Tibial nerve (tissue), 4 donors: ENCODE measurements at regions not wholly inside any gene's neighbourhood (a gene's known extent, or its start where the extent isn't known, plus 50 kb on each side); places are given as distances from the start of the nearest gene placed in this dataset.

ENCODE experiments used
- DNase-seq, 2 donors: peaks; one replicate each; pipeline ENCODE4 v3.0.0-alpha.2; 2019; ENCODE audit warnings: low spot score in 2 of 2
- H3K27ac ChIP-seq, 4 donors: fragments of 200-600 bp; sonication (generic) in 3 of 4; one replicate each; pipeline ENCODE4 v1.5.1; 2017 to 2019; ENCODE audit warnings: mild to moderate bottlenecking in 1 of 4
- H3K27me3 ChIP-seq, 2 donors: fragments of 200-600 bp; sonication (generic) in 1 of 2; one replicate each; pipeline versions ENCODE4 v1.5.1 to v1.6.0; 2017 to 2019
- H3K36me3 ChIP-seq, 3 donors: fragments of 200-600 bp; sonication (generic); one replicate each; pipeline ENCODE4 v1.5.1; 2018 to 2019
- H3K4me1 ChIP-seq, 4 donors: fragments of 200-600 bp; sonication (generic) in 3 of 4; one replicate each; pipeline ENCODE4 v1.5.1; 2017 to 2019
- H3K4me3 ChIP-seq, 4 donors: fragments of 200-600 bp; sonication (generic) in 3 of 4; one replicate each; pipeline ENCODE4 v1.5.1; 2017 to 2019; ENCODE audit warnings: mild to moderate bottlenecking in 1 of 4, moderate library complexity in 1 of 4
- H3K9me3 ChIP-seq, 4 donors: fragments of 200-600 bp; sonication (generic) in 3 of 4; one replicate each; pipeline ENCODE4 v1.5.1; 2017 to 2019
- EP300 ChIP-seq, 2 donors: sonication (generic); formaldehyde crosslinking; IDR thresholded peaks; one replicate each; pipeline ENCODE4 v1.6.1; 2017; ENCODE audit warnings: antibody characterized with exemption in 2 of 2, mild to moderate bottlenecking in 1 of 2
- POLR2A ChIP-seq, 2 donors: fragments of 450-650 bp; IDR thresholded peaks; one replicate each; pipeline ENCODE4 v1.6.1; 2017; ENCODE audit warnings: antibody characterized with exemption in 2 of 2, mild to moderate bottlenecking in 2 of 2, moderate library complexity in 2 of 2
- WGBS, 2 donors: methylation state at CpG; one replicate each; pipeline ENCODE4 v1.1.5; 2018; 5-methylcytosine and 5-hydroxymethylcytosine counted together
- TF ChIP-seq, protein P1 (sequence below), 5 experiments: fragments of 200-600 bp in 3 of 5; fragments of 450-650 bp in 2 of 5; sonication (generic) in 3 of 5; IDR thresholded peaks; one replicate each; pipeline ENCODE4 v1.5.1; 2016 to 2019; ENCODE audit warnings: antibody characterized with exemption in 5 of 5, mild to moderate bottlenecking in 3 of 5, moderate library complexity in 2 of 5

DNA sequence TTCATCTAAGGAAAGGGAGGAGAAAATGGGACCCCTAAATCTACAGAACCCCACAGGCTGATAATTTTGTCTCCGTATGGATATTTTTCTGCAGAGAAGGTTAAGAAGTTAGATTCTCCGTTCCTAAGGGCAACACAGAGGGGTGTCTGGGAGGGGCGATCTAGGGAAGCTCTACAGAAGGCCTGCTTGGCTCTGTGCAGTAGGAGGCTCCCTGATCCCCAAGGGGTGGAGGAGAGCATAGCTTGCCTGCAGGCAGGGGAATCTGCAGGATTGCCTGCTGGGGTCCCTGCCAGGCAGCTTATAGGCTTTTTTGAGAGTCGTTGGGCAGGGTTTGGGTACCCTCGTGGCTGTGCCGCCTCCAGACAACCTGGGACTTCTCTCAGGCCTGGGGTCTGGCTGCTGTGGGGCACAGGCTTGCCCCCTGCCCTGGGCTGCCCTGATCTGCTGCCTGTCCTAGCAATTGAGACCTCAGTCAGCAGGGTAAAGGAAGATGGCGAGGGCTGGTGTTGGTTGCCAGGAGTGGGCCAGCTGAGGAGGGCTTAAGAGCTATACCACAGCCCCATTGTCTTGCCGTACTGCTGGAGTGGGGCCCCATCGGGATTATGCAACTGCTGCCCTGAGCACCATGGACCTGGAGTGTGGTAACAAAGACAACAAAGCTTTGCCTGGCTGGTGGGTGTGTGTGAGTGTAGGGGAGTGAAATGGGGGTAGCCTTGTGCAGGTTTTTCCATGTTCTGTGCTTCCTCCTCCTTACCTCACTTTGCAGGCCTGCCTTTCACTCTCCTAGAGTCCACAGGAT, 74.1 kb downstream of the EFNB1 start:
- Histone ChIP-seq H3K4me3 (no peak overlapping the region), H3K4me1 (no peaks in the 10 kb centered on the region), H3K36me3 (no peaks in the 10 kb centered on the region), H3K27me3 (peaks cover 0 to under 1% of the 10 kb centered on the region in 2 donors), H3K27ac (no peak overlapping the region), H3K9me3 (no peaks in the 10 kb centered on the region)
- 56 to 71% methylated on average over 3 to 9 of the region's 9 CpGs for WGBS, 2 donors
- no peak for TF ChIP-seq EP300 (IDR thresholded peaks at IDR 0.05)
- DNase-seq: no peak

DNA sequence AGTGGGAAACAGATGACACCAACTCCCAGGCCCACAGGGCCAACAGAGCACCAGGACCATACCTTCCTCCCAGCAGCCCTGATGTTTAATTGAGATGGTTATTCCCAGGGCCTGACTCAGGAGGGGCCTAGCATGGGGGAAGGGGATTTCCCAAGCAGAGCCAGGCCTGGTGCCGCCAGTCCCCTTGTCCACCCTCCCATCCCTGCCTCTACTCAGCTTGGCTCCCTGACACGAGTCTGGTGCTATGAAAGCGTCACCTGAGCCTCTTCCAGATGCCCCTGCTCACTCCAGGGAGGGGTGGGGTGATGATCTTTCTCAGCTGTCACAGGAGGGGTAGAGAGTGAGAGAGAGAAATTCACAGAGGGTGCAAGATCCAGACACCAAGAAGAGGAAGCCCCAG, 72.7 kb downstream of the EFNB1 start:
- no peak for DNase-seq
- TF ChIP-seq POLR2A (IDR thresholded peaks at IDR 0.05): no peak
- TF ChIP-seq, protein P1, sequence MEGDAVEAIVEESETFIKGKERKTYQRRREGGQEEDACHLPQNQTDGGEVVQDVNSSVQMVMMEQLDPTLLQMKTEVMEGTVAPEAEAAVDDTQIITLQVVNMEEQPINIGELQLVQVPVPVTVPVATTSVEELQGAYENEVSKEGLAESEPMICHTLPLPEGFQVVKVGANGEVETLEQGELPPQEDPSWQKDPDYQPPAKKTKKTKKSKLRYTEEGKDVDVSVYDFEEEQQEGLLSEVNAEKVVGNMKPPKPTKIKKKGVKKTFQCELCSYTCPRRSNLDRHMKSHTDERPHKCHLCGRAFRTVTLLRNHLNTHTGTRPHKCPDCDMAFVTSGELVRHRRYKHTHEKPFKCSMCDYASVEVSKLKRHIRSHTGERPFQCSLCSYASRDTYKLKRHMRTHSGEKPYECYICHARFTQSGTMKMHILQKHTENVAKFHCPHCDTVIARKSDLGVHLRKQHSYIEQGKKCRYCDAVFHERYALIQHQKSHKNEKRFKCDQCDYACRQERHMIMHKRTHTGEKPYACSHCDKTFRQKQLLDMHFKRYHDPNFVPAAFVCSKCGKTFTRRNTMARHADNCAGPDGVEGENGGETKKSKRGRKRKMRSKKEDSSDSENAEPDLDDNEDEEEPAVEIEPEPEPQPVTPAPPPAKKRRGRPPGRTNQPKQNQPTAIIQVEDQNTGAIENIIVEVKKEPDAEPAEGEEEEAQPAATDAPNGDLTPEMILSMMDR (IDR thresholded peaks at IDR 0.05): no peak
- TF ChIP-seq EP300 (IDR thresholded peaks at IDR 0.05): no peak
- 73 to 96% methylated on average over 3 of the region's 3 CpGs for WGBS, 2 donors
- Histone ChIP-seq H3K4me3 (no peak overlapping the region), H3K4me1 (no peaks in the 10 kb centered on the region), H3K9me3 (no peaks in the 10 kb centered on the region), H3K27ac (no peak overlapping the region), H3K27me3 (no peaks in the 10 kb centered on the region), H3K36me3 (no peaks in the 10 kb centered on the region)

DNA sequence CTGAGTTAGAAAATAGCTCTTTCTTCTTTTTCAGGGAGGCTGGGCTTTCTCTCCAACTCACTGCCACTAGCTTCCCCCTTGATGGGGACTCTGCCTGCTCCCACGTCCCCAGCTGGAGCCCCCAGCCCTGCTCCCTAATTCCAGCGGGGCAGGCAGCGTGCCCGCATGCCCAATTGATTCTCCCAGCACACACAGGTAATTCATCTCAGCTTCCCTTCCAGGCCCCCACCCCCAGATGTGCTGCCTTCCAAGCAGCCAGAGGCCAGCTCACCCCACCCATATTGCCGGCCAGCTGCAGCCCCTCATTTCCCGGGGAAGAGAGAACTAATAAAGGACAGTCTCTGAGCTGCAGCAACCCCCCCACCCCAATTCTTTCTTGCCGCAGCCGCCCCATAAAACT, 69.8 kb downstream of the EFNB1 start:
- TF ChIP-seq, protein P1 (IDR thresholded peaks at IDR 0.05): no peak
- no peak for TF ChIP-seq EP300 (IDR thresholded peaks at IDR 0.05)
- TF ChIP-seq POLR2A (IDR thresholded peaks at IDR 0.05): no peak
- WGBS, 2 donors: 52 to 74% methylated on average over 6 to 8 of the region's 8 CpGs
- no peaks in the 10 kb centered on the region for H3K36me3 ChIP-seq

DNA sequence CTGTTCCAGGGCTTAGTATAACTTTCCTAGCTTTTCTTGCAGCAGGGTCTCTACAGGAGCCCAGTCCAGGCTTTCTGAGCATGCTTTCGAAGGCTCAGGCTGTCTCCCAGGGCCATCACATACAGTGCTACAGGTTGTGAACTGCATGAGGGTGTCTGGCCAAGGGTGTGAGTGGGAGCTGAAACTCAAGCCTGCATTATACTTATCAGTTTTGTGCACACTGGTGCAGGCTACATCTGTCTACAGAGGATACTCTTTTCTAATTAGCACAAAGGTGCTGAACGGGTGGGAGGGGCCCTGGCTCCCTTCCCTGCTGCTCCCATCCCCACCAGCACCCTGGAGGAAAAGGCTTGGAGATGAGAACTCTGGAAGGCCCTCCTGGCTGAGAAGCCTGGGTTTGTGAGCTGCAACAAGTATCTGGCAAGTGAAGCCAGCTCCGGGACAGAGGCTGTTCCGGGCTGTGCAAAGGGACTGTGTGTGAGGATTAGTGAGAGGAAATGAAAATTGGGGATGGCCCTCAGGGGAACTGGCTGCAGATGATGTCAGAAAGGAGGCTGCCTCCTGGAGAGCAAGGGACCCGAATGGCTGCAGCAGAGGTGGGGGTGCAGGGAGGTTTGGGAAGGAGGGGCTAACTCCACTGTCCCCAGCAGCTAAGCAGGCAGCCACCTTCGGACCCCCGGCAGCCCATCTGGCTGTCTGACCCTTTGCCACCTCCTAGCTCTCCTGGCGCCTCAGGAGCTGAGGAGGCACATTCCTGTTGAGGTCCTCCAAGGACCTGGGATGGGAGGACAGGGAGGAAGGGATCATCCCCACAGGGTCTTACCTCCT, 68.5 kb downstream of the EFNB1 start:
- TF ChIP-seq POLR2A (IDR thresholded peaks at IDR 0.05): no peak
- no peak for TF ChIP-seq EP300 (IDR thresholded peaks at IDR 0.05)
- TF ChIP-seq, protein P1 (IDR thresholded peaks at IDR 0.05): no peak
- Histone ChIP-seq H3K27ac (no peak overlapping the region), H3K4me3 (no peak overlapping the region), H3K27me3 (no peaks in the 10 kb centered on the region), H3K9me3 (no peaks in the 10 kb centered on the region), H3K4me1 (peaks cover 0 to 32% (median 4%) of the 10 kb centered on the region in 4 donors), H3K36me3 (no peaks in the 10 kb centered on the region)
- DNase-seq: no peak
- WGBS, 2 donors: 62 to 72% methylated on average over 7 to 8 of the region's 8 CpGs

More for the DNA sequence above, 69.8 kb downstream of the EFNB1 start:
- Histone ChIP-seq H3K4me3 (no peak overlapping the region), H3K27ac (no peak overlapping the region), H3K9me3 (no peaks in the 10 kb centered on the region), H3K4me1 (peaks cover 0 to 24% (median 4%) of the 10 kb centered on the region in 4 donors), H3K27me3 (no peaks in the 10 kb centered on the region)
- no peak for DNase-seq

DNA sequence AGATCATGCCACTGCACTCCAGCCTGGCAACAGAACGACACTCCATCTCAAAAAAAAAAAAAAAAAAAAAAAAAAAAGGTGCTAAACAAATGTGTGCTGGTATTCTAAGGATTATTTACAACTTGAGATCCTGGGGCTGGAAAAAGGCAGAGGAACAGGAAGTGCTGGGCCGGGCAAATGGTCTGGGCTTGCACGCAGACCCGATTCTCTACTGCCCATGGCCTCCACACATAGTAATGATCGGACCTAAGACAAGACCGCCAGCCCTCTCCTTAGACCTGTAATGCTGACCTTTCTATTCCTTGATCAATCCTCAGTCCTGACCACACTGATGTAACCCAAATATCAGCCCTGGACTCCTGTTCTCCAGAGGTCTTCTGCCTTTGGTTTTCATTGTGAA, 67.8 kb downstream of the EFNB1 start:
- DNase-seq: no peak
- H3K27ac ChIP-seq: no peak overlapping the region
- no peaks in the 10 kb centered on the region for H3K27me3 ChIP-seq
- peaks cover 0 to 32% (median 4%) of the 10 kb centered on the region in 4 donors for H3K4me1 ChIP-seq
- no peak for TF ChIP-seq POLR2A (IDR thresholded peaks at IDR 0.05)
- TF ChIP-seq, protein P1 (IDR thresholded peaks at IDR 0.05): no peak
- no peak for TF ChIP-seq EP300 (IDR thresholded peaks at IDR 0.05)
- H3K4me3 ChIP-seq: no peak overlapping the region
- WGBS, 2 donors: 79 to 94% methylated on average over 5 to 6 of the region's 6 CpGs
- no peaks in the 10 kb centered on the region for H3K9me3 ChIP-seq
- no peaks in the 10 kb centered on the region for H3K36me3 ChIP-seq
